A549 (cell line): ENCODE measurements at regions not wholly inside any gene's neighbourhood (a gene's known extent, or its start where the extent isn't known, plus 50 kb on each side); places are given as distances from the start of the nearest gene placed in this dataset.

Source experiments
- CTCF ChIP-seq: fragments of >200 bp; sonication (Bioruptor Twin); formaldehyde crosslinking; IDR thresholded peaks from 3 replicates; pipeline ENCODE4 v1.5.1; 2016
- POLR2A ChIP-seq: IDR thresholded peaks from 2 replicates; pipeline ENCODE4 v1.6.1; 2012; ENCODE audit warnings: mild to moderate bottlenecking, low read length

- TF ChIP-seq CTCF (no peak), POLR2A (no peak)
Measured at GRCh38 chr2:57479981-57480380, 566.6 kb upstream of the VRK2 start.
